SK-N-SH (cell line): ENCODE measurements at regions not wholly inside any gene's neighbourhood (a gene's known extent, or its start where the extent isn't known, plus 50 kb on each side); places are given as distances from the start of the nearest gene placed in this dataset.

Experiments
- CTCF ChIP-seq: fragments of 200-600 bp; sonication (generic); IDR thresholded peaks from 2 replicates; pipeline ENCODE4 v1.6.1; 2017; ENCODE audit warnings: antibody characterized with exemption, mild to moderate bottlenecking, moderate library complexity
- EP300 ChIP-seq, 2 experiments: IDR thresholded peaks; 2 replicates each; pipeline versions ENCODE4 v1.4.0 to v1.6.1; 2012; ENCODE audit warnings: borderline replicate concordance in 1 of 2, low read depth in 1 of 2, low read length in 1 of 2
- EZH2phosphoT487 ChIP-seq: fragments of 200-600 bp; sonication (generic); IDR thresholded peaks from 2 replicates; pipeline ENCODE4 v1.6.1; 2017; ENCODE audit warnings: low read depth, mixed run types, mild to moderate bottlenecking, antibody characterized with exemption, moderate library complexity, borderline replicate concordance
- FOSL2 ChIP-seq: IDR thresholded peaks from 2 replicates; pipeline ENCODE4 v1.4.0; 2012; ENCODE audit warnings: low read depth, mild to moderate bottlenecking, moderate library complexity, borderline replicate concordance
- GABPA ChIP-seq: IDR thresholded peaks from 2 replicates; pipeline ENCODE4 v1.4.0; 2012; ENCODE audit warnings: low read depth, mild to moderate bottlenecking
- MAX ChIP-seq: IDR thresholded peaks from 2 replicates; pipeline ENCODE4 v1.4.0; 2012; ENCODE audit warnings: low read depth
- RXRA ChIP-seq: IDR thresholded peaks from 2 replicates; pipeline ENCODE4 v1.4.0; 2012; ENCODE audit warnings: low read depth, mild to moderate bottlenecking, borderline replicate concordance
- TAF1 ChIP-seq: IDR thresholded peaks from 2 replicates; pipeline ENCODE4 v1.6.1; 2012; ENCODE audit warnings: low read depth, mild to moderate bottlenecking, low read length, moderate library complexity, borderline replicate concordance
- TEAD4 ChIP-seq: IDR thresholded peaks from 2 replicates; pipeline ENCODE4 v1.4.0; 2012; ENCODE audit warnings: mild to moderate bottlenecking, borderline replicate concordance; ENCODE audit not compliant: insufficient read depth
- YY1 ChIP-seq: IDR thresholded peaks from 2 replicates; pipeline ENCODE4 v1.4.0; 2012; ENCODE audit warnings: low read depth, mild to moderate bottlenecking
- TF ChIP-seq, protein P1 (sequence below): IDR thresholded peaks from 2 replicates; pipeline ENCODE4 v1.4.0; 2012; ENCODE audit warnings: low read depth, borderline replicate concordance

GRCh38 chr2:147777394-147777793, 67.4 kb upstream of the ACVR2A start:
- TF ChIP-seq EP300 (IDR thresholded peaks at IDR 0.05; ENCODE audit: borderline replicate concordance in 1 of 2, low read depth in 1 of 2, low read length in 1 of 2) = no peak
- no peak for TF ChIP-seq FOSL2
- no peak for TF ChIP-seq TEAD4
- TF ChIP-seq CTCF = no peak
- TF ChIP-seq EZH2phosphoT487 = no peak
- TF ChIP-seq TAF1 = no peak
- TF ChIP-seq, protein P1, sequence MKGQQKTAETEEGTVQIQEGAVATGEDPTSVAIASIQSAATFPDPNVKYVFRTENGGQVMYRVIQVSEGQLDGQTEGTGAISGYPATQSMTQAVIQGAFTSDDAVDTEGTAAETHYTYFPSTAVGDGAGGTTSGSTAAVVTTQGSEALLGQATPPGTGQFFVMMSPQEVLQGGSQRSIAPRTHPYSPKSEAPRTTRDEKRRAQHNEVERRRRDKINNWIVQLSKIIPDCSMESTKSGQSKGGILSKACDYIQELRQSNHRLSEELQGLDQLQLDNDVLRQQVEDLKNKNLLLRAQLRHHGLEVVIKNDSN = no peak
- TF ChIP-seq YY1 = no peak
- TF ChIP-seq RXRA = no peak
- no peak for TF ChIP-seq GABPA
- TF ChIP-seq MAX = no peak
